Lower leg skin (tissue), 3 donors: ENCODE measurements at regions not wholly inside any gene's neighbourhood (a gene's known extent, or its start where the extent isn't known, plus 50 kb on each side); places are given as distances from the start of the nearest gene placed in this dataset.

Experiments
- POLR2A ChIP-seq, 2 donors: fragments of 450-650 bp; IDR thresholded peaks; one replicate each; pipeline ENCODE4 v1.6.1; 2016 to 2017; ENCODE audit warnings: antibody characterized with exemption in 2 of 2, mild to moderate bottlenecking in 1 of 2, moderate library complexity in 1 of 2
- TF ChIP-seq, protein P1 (sequence below), 3 donors: fragments of 450-650 bp; IDR thresholded peaks; one replicate each; pipeline ENCODE4 v1.5.1; 2016; ENCODE audit warnings: antibody characterized with exemption in 3 of 3, mild to moderate bottlenecking in 3 of 3, moderate library complexity in 2 of 3

DNA sequence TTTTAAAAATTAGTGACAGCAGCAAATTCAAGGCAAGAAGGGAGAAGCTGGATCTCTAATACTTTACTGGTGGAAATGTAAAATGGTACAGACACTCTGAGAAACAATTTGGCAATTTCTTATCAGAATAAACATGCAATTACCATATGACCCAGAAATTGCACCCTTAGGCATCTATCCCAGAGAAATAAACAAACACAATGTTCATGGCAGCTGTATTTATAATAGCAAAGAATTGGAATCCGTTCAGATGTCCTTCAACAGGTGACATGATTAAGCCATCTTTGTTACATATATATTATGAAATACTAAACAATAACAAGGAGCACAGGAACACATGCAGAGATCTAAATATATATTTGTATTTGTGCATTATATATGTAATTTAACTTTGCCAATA lies 756.5 kb downstream of the SLITRK1 start:
- no peak for TF ChIP-seq POLR2A (IDR thresholded peaks at IDR 0.05)
- TF ChIP-seq, protein P1, sequence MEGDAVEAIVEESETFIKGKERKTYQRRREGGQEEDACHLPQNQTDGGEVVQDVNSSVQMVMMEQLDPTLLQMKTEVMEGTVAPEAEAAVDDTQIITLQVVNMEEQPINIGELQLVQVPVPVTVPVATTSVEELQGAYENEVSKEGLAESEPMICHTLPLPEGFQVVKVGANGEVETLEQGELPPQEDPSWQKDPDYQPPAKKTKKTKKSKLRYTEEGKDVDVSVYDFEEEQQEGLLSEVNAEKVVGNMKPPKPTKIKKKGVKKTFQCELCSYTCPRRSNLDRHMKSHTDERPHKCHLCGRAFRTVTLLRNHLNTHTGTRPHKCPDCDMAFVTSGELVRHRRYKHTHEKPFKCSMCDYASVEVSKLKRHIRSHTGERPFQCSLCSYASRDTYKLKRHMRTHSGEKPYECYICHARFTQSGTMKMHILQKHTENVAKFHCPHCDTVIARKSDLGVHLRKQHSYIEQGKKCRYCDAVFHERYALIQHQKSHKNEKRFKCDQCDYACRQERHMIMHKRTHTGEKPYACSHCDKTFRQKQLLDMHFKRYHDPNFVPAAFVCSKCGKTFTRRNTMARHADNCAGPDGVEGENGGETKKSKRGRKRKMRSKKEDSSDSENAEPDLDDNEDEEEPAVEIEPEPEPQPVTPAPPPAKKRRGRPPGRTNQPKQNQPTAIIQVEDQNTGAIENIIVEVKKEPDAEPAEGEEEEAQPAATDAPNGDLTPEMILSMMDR (IDR thresholded peaks at IDR 0.05) = no peak
